HG03571 (cell line): ENCODE measurements at regions not wholly inside any gene's neighbourhood (a gene's known extent, or its start where the extent isn't known, plus 50 kb on each side); places are given as distances from the start of the nearest gene placed in this dataset.

ENCODE experiments used
- ATAC-seq: cut with Tn5 transposase; IDR thresholded peaks from one replicate; pipeline ENCODE4 v1.9.1; 2021; ENCODE audit not compliant: unreplicated experiment

GRCh38 chr1:30043731-30044408, 679.5 kb downstream of the MATN1 start:
- ATAC-seq: no peak

- no peak for ATAC-seq
Observed at GRCh38 chr1:30043256-30043655, 680.1 kb downstream of the MATN1 start.

GRCh38 chr1:30042438-30043147, 680.8 kb downstream of the MATN1 start:
- ATAC-seq: no peak

GRCh38 chr1:30041741-30042437, 681.5 kb downstream of the MATN1 start:
- no peak for ATAC-seq

- ATAC-seq: no peak
Observed at GRCh38 chr1:30040081-30041019, 683.0 kb downstream of the MATN1 start.

- ATAC-seq: no peak
Observed at GRCh38 chr1:30039354-30040080, 683.9 kb downstream of the MATN1 start.

GRCh38 chr1:30038134-30039025, 685.0 kb downstream of the MATN1 start:
- ATAC-seq: no peak

GRCh38 chr1:30037251-30038118, 685.9 kb downstream of the MATN1 start:
- ATAC-seq: no peak

- no peak for ATAC-seq
Observed at GRCh38 chr1:30036666-30037065, 686.7 kb downstream of the MATN1 start.

GRCh38 chr1:30036229-30036547, 687.2 kb downstream of the MATN1 start:
- no peak for ATAC-seq

GRCh38 chr1:30035522-30036228, 687.7 kb downstream of the MATN1 start:
- no peak for ATAC-seq

GRCh38 chr1:30034627-30035521, 688.5 kb downstream of the MATN1 start:
- no peak for ATAC-seq

- no peak for ATAC-seq
Observed at GRCh38 chr1:30034105-30034626, 689.2 kb downstream of the MATN1 start.

- no peak for ATAC-seq
Observed at GRCh38 chr1:30033256-30034104, 689.9 kb downstream of the MATN1 start.

GRCh38 chr1:30032302-30032701, 691.1 kb downstream of the MATN1 start:
- ATAC-seq: no peak

- no peak for ATAC-seq
Observed at GRCh38 chr1:30029677-30030076, 693.7 kb downstream of the MATN1 start.
